ENCODE measurements at regions not wholly inside any gene's neighbourhood (a gene's known extent, or its start where the extent isn't known, plus 50 kb on each side); places are given as distances from the start of the nearest gene placed in this dataset.

DNA sequence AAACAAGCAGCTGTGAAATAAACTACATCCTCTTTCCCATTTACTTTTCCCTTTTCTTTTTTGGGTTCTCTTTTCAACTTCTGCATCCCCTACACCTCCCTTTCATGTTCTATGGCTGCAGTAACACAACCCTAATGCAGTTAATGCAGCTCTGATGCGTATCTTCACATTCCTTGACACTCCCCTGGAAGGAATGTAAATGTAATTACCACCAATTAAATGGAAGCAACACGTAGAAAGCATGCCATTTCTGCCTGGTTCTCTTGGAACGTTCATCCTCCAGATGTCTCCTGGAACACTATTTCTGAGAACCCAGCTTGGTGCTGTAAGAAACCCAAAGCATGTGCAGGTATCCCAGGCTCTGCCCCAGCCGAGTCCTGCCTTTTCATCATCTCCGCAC, 166.8 kb upstream of the FREM2 start:
- no peak for DNase-seq

DNA sequence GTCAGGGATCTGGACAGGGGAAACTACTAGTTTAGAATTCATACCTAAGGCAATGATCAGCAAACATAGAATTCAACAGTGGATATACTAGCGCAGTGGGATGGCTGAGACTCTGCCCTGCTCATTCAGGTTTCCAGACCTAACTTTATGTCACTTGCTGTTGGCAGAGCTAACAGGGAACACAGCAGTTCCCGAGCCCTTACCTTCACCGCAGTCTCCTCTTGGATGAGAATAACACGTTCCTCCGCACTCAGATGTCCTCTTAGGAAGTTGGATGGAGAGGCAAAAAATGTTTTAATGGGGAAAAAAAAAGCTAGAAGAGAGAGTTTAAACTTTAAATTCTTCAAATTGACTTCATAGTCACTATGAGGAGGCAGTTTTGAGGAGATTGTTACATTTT, 159.7 kb upstream of the FREM2 start:
- DNase-seq = no peak

DNA sequence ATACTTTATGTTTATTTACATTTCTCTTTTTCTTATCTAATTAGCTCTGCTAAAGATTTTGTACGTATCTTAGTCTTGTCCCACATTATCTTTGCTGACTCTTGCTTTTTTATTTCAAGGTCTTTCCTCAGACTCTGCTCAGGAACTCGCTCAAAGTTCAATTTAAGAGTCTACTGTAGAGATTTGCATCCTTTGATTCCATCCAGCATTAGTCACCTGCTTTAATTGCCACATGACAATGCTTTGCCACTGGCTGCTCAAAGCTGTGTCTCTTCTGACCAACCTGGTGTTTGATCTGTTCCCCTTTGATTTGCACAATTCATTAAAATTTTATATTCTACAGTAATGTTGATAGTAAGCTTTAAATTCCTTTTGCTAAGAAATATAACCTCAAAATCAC, 157.9 kb upstream of the FREM2 start:
- DNase-seq = no peak

DNA sequence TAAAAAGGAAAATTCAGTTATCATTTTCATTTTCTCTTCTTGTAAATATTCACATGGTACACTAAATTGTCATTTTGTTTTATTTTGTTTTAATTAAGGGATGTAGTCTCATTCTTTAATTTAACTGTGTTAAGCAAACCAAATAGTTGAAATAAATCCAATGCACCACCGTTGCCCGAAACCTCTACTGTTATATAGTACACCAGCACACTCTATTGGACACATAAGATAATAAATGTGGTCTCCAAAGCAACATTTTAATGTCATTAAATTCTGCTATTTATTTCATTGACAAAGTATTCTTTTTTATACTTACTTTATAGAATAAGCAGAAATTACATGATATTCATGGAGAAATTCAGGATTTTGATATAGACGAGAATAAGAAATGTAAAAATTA, 156.4 kb upstream of the FREM2 start:
- DNase-seq = no peak

DNA sequence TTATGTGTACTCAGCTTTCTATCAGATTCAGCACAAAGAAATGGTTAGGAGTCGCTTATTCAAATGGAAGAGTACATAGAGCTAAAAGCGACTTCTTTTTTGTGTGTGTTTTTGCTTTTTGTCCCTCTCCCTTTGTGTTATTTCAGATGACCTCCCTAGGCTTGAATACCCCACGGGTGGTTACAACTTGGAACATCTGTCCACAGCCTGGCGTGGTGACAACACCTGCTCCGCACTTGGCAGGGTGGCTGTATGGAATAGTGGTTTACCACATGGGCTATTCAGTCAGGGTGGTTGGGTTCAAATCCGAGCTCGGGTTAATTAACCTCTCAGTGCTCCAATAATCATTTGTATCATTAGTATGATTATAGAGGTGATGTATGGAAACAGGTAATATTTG, 151.6 kb upstream of the FREM2 start:
- no peak for DNase-seq

DNA sequence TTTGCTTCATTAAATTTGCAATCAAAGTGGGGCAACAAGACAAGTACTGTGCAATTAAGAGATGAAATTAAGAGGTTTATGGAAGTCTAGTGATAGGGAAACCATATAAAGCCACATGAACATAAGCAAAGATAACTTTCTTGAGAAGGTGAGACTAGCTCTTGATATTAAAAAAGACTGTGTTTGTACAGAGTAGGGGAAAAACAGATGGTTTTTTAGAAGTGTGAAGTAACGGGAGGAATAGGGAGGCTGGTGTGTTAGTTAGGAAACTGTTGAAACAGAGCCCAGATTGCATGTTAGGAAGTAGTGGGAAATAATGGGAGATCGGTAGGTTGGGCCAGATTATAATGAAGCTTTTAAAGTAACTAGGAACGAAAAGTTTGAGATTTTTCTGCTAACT, 149.8 kb upstream of the FREM2 start:
- no peak for DNase-seq

DNA sequence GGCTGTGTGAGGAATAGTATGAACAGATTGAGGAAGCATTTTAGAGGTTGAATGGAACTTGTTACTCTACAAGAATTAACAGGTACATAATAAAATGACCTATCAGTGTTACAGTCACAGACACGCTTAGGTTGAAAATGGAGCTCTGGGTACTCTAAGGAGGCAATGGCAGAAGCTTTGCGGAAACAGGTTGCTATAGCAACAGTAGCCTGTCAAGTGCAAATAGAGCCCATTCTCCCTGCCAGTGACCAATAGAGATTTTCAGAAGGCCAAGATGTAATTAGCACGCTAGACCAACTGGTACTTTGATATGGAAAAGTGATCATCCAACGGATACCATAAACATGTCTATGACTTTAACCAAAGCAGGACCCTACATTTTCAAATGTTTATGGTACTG, 148.5 kb upstream of the FREM2 start:
- no peak for DNase-seq

DNA sequence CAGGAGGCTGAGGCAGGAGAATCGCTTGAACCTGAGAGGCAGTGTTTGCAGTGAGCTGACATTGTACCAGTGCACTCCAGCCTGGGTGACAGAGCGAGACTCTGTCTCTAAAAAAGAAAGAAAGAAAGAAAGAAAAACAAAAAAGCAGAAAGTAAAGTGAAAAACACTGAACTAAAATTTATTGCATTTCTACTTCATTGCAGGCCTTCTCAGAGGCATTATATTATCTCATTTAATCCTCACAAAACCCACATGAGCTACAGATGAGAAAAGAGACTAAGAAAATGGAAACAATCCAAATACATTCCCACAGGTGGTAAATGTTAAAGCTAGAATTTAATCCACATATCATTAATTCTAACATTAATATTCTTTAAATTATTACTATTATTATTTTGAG, 147.2 kb upstream of the FREM2 start:
- no peak for DNase-seq

DNA sequence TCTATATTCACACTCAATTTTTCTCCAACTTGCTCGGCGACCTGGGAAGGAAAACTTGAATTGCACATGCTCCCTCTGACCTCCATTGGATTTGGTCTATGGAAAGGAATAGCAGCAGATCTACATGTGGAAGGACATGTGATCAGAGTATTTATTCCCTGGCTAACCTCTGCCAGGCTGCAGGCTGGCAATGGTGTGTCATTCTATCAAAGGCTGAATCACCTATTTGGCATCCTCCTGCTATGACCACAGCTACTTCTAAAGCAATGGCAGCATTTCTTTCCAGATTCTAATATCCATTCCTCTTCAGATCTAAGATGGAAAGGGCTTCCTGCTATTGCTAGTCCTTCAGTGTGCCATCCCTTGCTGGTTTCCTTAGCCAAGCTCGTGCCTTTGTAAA, 144.3 kb upstream of the FREM2 start:
- DNase-seq = peak; percentile 43

DNA sequence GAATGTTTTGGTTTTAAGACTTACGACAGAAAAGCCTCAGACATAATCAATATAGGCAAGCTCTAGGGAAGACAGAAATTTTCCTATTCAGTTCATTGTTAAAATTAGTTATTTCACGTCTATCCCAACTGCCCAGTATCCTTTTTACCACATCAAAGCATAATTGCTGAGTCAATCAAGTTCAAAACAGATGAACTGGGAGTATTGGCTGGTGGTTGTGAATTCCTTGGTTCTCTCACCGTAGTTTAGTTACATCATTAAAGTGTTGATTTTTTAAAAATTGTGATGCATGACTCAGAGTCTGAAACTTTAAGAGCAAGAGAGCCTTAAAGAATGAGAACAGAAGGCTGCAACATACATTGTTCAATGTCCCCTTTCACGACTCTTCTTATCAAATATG, 143.3 kb upstream of the FREM2 start:
- peak; percentile 59 for DNase-seq

DNA sequence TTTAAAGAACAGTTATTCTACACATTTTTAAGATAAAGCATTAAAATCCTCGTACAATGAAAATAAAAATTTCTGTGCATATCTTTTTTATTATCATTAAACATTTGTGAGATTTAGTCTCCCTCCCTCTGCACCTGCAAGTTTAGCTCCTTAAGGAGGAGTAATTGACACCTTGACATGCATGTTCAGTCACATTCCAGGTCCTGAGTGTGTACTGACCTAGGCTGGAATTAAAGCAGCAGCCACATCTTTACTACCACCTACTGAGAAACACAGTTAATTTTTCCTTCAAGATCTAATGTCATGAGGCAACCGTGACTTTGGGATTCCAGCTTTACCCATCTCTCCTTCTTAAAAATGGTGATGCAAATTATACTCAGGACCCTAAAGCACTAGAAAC, 123.1 kb upstream of the FREM2 start:
- no peak for DNase-seq

DNA sequence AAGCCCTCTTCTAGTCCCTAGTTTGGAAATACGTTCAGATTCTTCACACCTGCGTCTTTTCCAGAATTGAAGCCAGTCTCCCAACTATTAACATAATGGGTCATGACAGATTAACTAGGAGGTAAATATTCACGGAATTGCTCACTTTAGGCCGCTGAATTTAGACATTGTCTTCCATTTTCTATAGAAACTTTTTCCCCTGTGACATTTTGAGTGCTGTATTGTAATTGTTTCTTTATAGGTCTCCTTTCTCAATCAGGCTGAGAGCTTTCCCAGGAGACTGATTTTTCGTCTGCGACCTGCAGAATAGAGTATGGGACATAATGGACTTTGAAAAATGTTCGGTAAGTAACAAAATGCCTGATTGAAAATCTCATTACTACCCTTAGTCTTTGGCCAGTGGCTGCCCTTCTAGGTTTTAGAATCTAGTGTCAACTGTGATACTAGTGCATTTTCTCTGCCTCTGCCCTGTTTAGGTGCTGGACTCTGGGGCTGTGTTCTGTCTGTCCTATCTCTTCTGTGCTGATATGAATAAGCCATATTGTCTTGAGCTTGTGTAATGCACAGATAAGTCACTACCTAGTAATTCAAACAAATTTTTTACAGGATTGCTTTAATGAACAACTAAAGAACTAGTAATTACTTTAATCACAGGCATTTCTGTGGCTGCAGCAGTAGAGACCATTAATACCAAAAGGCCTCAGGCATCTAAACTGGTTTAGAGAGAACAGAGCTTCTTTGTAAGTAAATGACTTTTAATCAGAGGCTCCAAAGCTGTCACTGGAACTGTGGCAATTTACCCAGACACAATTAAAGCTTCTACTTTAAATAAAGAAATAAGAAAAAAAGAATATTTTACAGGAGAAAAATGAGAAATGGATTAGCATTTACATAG, 122.4 kb upstream of the FREM2 start:
- no peak for DNase-seq

DNA sequence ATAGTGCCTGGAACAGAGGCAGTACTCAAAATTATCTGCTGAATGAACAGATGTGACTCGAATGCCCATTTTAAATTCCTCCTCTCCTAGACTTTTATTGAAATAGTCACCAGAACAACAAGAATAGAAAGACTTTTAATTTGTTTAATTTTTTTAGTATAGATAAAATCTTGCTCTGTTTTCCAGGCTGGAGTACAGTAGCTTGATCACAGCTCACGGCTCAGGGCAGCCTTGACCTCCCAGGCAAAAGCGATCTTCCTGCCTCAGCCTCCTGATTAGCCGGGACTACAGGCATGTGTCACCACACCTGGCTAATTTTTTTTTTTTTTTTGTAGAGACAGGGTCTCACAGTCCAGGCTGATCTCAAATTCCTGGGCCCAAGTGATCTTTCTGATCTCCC, 120.9 kb upstream of the FREM2 start:
- no peak for DNase-seq

DNA sequence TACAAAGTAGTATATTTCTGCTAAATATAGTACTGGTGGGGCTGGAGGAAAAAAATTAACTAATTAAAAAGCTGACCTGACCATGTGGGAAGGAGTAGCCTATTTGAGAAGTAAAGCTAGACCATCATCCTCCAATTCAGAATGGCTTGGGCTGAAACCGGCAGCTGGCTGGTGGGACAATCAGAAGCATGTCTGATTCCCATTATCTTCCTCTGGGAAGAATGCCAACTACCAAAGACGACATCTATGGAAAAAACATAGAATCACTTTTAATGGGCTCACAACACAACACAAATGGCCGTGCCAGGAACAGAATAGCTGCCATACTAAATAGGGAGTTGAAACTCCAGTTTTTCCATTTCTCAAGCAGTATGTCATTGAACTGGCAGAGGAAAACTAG, 120.4 kb upstream of the FREM2 start:
- DNase-seq = no peak

DNA sequence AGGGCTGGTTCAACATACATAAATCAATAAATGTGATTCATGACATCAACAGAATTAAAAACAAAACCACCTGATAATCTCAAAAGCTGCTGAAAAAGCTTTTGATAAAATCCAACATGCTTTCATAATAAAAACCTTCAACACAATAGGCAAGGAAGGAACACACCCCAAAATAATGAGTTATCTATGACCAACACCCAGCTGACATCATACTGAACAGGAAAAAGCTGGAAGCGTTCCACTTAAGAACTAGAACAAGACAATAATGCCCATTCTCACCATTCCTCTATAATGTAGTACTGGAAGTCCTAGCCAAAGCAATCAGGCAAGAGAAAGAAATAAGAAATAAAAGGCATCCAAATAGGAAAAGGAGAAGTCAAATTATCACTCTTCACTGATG, 116.2 kb upstream of the FREM2 start:
- no peak for DNase-seq

DNA sequence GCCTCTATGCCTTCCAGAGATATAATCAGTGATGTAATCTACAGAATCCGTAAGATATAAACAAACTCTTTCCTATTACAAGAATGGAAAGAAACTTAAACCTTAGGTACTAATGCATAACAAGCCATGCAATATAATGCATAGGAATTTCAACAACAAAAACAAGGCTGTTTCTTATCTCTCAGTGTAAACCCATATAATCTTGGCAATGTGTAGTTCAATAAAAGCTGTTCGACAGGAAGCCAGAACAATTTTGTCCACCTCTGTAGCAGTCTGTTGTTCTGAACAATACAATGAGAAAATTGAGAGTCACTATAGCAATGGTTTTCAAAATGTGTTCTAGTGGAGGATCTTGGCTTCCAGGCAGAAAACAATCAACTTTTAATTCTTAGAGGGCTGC, 111.5 kb upstream of the FREM2 start:
- no peak for DNase-seq

DNA sequence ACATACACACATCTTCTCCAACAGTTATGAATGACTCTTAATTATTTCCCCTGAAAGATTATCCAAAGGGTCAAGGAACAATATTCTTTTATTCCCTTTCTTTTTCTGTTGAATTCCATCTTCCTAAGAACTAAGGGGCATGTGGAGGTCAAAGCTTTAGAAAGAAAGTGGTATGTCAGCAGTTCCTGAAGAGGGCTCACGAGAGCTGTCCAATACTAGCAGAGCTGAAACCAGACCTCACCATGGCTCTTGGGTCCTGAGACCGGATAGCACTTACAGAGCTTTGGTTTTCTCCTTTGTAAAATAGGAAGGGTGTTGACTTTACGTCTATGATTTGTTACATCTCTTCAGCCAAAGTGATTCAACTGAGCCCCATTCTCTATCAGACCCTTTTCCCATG, 109.8 kb upstream of the FREM2 start:
- no peak for DNase-seq

DNA sequence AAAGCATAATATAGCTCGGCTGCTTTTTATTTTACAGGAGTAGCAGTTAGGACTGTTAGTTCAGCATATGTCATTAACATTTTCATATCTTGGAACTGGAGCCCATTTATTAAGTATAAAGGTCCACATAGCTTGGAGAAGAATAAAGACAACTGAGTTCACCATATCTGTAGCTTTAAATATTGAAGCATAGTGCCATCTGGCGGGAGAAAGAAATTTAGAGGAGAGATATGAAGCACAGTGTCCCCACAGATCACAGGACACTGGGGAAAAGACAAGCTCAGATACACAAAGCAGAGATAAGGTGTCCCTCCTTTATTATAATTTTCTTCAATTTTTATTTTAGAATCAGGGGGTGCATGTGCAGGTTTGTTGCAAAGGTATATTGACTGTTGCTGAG, 104.7 kb upstream of the FREM2 start:
- DNase-seq = no peak

DNA sequence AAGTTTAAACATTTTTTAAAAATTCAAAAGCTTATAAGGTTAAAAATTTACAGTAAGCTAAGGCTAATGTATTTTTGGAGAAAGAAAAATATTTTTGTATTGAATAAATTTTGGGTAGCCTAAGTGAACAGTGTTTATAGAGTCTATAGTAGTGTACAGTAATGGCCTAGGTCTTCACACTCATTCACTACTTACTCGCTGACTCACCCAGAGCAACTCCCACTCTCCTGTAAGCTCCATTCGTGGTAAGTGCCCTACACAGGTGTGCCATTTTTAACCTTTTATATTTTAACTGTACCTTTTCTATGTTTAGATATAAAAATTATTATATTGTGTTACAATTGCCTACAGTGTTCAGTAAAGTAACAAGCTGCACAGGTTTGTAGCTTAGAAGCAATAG, 96.6 kb upstream of the FREM2 start:
- no peak for DNase-seq

DNA sequence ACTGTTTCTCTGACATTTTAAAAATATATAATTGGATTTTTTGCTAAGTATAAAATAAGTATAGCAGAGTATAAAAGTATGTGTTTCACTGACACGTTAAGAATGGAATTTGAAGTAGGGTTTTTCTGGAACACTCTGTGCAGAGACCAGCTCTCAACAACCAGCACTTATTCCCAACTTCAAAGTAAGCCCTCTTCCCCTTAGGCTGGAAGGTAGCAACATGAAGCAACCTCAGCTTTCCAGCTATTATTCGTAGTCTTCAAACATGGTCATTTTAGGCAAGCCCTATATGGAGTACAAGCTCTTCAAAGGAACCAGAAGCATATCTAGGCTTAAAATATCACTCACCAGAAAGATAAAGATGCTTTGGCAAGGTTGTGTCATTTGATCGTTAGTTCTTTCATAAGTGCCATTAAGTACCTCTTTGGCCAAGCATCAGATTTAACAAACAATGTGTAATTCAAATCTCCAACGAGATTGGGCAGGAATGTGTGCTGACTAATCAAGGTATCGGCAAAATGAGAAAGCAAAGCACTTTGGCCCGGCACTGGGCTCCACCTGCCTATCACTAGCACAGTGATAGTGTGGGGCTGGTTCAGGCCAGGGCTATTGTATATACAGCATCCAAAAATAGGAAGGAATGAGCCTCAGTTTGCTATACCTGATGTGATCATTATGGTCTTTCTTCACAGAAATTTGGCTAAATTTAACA, 95.9 kb upstream of the FREM2 start:
- DNase-seq = no peak

DNA sequence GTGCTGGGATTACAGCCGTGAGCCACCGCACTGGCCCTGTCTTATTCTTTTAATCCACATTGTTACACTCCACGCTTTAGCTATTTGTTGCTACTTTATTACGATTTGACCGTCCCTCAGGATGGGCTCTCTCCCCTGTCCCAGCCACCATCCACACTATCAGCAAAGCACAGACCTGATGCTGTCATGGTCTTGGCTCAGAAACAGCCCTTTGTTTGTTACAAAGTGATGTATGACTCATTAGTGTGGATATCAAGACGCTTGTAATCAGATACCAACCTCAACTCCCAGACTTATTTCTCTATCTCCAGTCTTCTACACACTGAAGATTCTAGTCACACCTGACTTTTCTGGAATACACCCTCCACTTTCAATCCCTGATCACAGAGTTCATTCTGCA, 84.6 kb upstream of the FREM2 start:
- DNase-seq = no peak

DNA sequence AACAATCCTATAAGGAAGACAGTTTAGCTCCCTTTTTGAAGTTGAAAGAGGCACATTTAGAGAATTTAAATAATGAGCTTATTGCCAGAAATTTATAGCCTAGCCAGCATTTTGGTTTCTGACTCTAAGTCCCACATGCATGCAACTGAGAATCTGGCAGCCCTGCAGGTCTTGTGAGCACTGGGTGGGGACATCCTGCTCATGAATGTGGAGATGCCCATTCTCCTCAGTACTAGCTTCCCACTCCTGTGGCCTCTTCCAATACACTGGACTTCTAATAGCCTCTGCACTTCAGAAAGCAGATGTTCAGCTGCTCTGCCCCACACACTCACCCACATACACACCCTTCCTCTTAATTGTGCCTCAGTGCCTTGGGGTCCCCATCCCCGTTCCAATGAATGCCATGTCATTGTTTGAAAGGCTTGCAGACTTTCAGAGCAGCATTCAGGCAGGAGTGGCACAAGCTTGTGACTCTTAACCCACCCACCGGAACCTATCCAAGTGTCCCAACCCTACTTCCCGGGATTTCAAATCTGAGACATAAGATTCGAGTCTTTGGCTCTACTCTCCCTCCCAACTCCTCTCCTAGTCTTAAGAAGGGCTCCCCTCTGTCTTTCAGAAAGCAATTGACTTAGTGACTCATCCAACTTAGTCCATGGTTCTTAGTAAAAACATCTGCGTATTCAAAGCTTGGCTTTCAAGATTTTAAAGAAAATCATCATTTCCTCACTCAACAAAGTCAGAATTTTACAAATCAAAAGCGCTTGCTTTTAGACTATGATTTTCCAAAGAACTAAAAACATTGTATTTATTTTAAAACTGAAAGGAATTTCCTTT, 80.0 kb upstream of the FREM2 start:
- no peak for DNase-seq

DNA sequence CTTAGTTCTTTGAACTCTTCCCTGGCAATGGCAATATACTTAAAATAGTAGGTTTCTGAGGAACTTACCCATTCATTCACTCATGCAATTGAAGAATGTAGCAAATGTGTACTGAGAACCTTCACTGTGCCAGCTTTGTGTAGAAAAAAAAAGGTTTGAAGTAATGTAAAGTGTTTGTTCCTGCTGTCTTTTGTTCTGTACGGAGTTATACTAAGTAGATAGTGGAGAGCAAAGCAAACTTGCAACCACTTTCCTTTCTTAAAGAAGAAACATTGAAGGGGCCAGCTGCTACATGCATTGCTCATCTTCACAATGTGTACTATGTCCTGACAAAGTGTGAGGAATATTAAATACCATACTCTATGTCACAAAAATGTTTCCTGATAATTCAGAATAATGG, 68.9 kb upstream of the FREM2 start:
- DNase-seq = no peak

DNA sequence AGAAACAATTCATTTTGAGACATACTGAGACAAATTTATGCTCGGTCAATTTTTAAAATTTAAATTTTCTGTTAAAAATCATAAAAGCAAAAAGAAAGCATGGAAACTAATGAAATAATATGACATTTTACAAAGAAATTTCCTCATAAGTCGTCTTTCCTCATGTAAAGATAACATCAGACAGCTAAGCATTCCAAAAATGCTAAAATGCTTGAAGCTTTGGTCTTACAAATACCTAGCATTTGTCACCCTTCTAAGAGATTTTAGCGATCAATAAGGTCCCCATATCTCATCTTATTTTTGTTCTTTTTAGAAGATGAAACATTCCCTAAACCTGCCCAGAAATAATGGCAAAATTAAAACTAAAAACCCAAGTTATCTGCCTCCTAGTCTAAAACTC, 68.5 kb upstream of the FREM2 start:
- DNase-seq = no peak
